Mesendoderm (in vitro differentiated cells): ENCODE measurements at regions not wholly inside any gene's neighbourhood (a gene's known extent, or its start where the extent isn't known, plus 50 kb on each side); places are given as distances from the start of the nearest gene placed in this dataset.

ENCODE experiments used
- DNase-seq: peaks from one replicate; pipeline ENCODE4 v3.0.0; 2013
- H2AK5ac ChIP-seq: 2 replicates; pipeline ENCODE4 v1.6.1; 2013; ENCODE audit warnings: low read length, inconsistent platforms
- H2BK120ac ChIP-seq: 2 replicates; pipeline ENCODE4 v1.6.1; 2013; ENCODE audit warnings: low read depth, mild to moderate bottlenecking, low read length, moderate library complexity, mixed read lengths
- H2BK15ac ChIP-seq: replicated peaks from 2 replicates; pipeline ENCODE4 v1.6.1; 2013; ENCODE audit warnings: low read depth, mild to moderate bottlenecking, moderate library complexity
- H2BK5ac ChIP-seq: 2 replicates; pipeline ENCODE4 v1.6.1; 2013; ENCODE audit warnings: low read length, inconsistent platforms
- H3K18ac ChIP-seq: 2 replicates; pipeline ENCODE4 v1.6.1; 2013; ENCODE audit warnings: mild to moderate bottlenecking, low read length, mixed read lengths
- H3K23ac ChIP-seq: one replicate; pipeline ENCODE4 v1.6.1; 2013; ENCODE audit warnings: low read length
- H3K27ac ChIP-seq: 2 replicates; pipeline ENCODE4 v1.5.1; 2013; ENCODE audit warnings: low read depth, mild to moderate bottlenecking, inconsistent platforms, low read length, moderate library complexity
- H3K27me3 ChIP-seq: 2 replicates; pipeline ENCODE4 v1.6.1; 2013; ENCODE audit warnings: low read length, control low read depth, mild to moderate bottlenecking, inconsistent platforms; ENCODE audit not compliant: insufficient read depth, poor library complexity
- H3K36me3 ChIP-seq: 2 replicates; pipeline ENCODE4 v1.6.1; 2013; ENCODE audit warnings: low read length, inconsistent platforms; ENCODE audit not compliant: control insufficient read depth, insufficient read depth
- H3K4ac ChIP-seq: one replicate; pipeline ENCODE4 v1.6.1; 2013; ENCODE audit warnings: low read depth, mild to moderate bottlenecking, low read length, moderate library complexity
- H3K4me1 ChIP-seq: 2 replicates; pipeline ENCODE4 v1.6.1; 2013; ENCODE audit warnings: low read depth, low read length, inconsistent platforms; ENCODE audit not compliant: control insufficient read depth
- H3K4me2 ChIP-seq: 2 replicates; pipeline ENCODE4 v1.6.1; 2013; ENCODE audit warnings: low read length
- H3K4me3 ChIP-seq: 2 replicates; pipeline ENCODE4 v1.5.1; 2013; ENCODE audit warnings: mild to moderate bottlenecking, low read length
- H3K56ac ChIP-seq: one replicate; pipeline ENCODE4 v1.6.1; 2013; ENCODE audit warnings: low read length
- H3K79me1 ChIP-seq: 2 replicates; pipeline ENCODE4 v1.6.1; 2013; ENCODE audit warnings: low read length, inconsistent platforms
- H3K79me2 ChIP-seq: 2 replicates; pipeline ENCODE4 v1.6.1; 2013; ENCODE audit warnings: mild to moderate bottlenecking, low read length; ENCODE audit not compliant: control insufficient read depth, insufficient read depth
- H3K9ac ChIP-seq: 2 replicates; pipeline ENCODE4 v1.6.1; 2013; ENCODE audit warnings: low read length, inconsistent platforms
- H4K5ac ChIP-seq: one replicate; pipeline ENCODE4 v1.6.1; 2013; ENCODE audit warnings: low read length
- H4K8ac ChIP-seq: one replicate; pipeline ENCODE4 v1.6.1; 2013; ENCODE audit warnings: low read depth, mild to moderate bottlenecking, control low read depth, low read length, moderate library complexity
- WGBS: extraction: QIAGEN DNeasy Blood & Tissue Kit; methylation state at CpG from one replicate; pipeline ENCODE4 v1.1.7; 2013; ENCODE audit warnings: low lambda C conversion rate, missing lambda C conversion rate; ENCODE audit not compliant: insufficient coverage; ENCODE audit errors: extremely low coverage; 5-methylcytosine and 5-hydroxymethylcytosine counted together

- Histone ChIP-seq H3K9ac (no peak overlapping the region), H3K4me1 (no peaks in the 10 kb centered on the region), H2BK5ac (no peak overlapping the region), H3K79me2 (no peaks in the 10 kb centered on the region), H2AK5ac (no peak overlapping the region), H3K18ac (no peak overlapping the region), H3K36me3 (no peaks in the 10 kb centered on the region), H3K27ac (no peak overlapping the region), H3K56ac (no peak overlapping the region), H3K4me2 (no peak overlapping the region), H3K23ac (no peak overlapping the region), H4K8ac (no peak overlapping the region), H2BK15ac (no peak overlapping the region), H3K79me1 (no peaks in the 10 kb centered on the region), H2BK120ac (no peak overlapping the region), H3K4ac (no peak overlapping the region), H3K4me3 (no peak overlapping the region), H4K5ac (no peak overlapping the region), H3K27me3 (no peaks in the 10 kb centered on the region)
- no peak for DNase-seq
- WGBS = no CpG with 5 or more reads among the region's 3 CpGs
Measured at GRCh38 chr20:52757411-52757810, 214.7 kb upstream of the TSHZ2 start.

- Histone ChIP-seq H3K4me1 (no peaks in the 10 kb centered on the region), H3K36me3 (no peaks in the 10 kb centered on the region), H3K79me2 (no peaks in the 10 kb centered on the region), H3K56ac (no peak overlapping the region), H3K4me3 (no peak overlapping the region), H4K8ac (no peak overlapping the region), H3K18ac (no peak overlapping the region), H3K79me1 (no peaks in the 10 kb centered on the region), H2BK120ac (no peak overlapping the region), H2BK15ac (no peak overlapping the region), H2AK5ac (no peak overlapping the region), H3K27ac (no peak overlapping the region), H3K27me3 (no peaks in the 10 kb centered on the region), H2BK5ac (no peak overlapping the region), H3K23ac (no peak overlapping the region), H3K4me2 (no peak overlapping the region), H3K4ac (no peak overlapping the region), H3K9ac (no peak overlapping the region), H4K5ac (no peak overlapping the region)
- WGBS = no CpG with 5 or more reads among the region's 1 CpG
- no peak for DNase-seq
Measured at GRCh38 chr20:52755744-52756143, 216.4 kb upstream of the TSHZ2 start.

GRCh38 chr20:52754366-52754765 lies 217.8 kb upstream of the TSHZ2 start:
- Histone ChIP-seq H3K4me2 (no peak overlapping the region), H2BK15ac (no peak overlapping the region), H2AK5ac (no peak overlapping the region), H3K79me2 (no peaks in the 10 kb centered on the region), H2BK5ac (no peak overlapping the region), H3K79me1 (no peaks in the 10 kb centered on the region), H3K4me3 (no peak overlapping the region), H3K23ac (no peak overlapping the region), H3K18ac (no peak overlapping the region), H3K9ac (no peak overlapping the region), H2BK120ac (no peak overlapping the region), H3K4me1 (no peaks in the 10 kb centered on the region), H4K8ac (no peak overlapping the region), H3K56ac (no peak overlapping the region), H3K36me3 (no peaks in the 10 kb centered on the region), H3K27ac (no peak overlapping the region), H3K27me3 (no peaks in the 10 kb centered on the region), H3K4ac (no peak overlapping the region), H4K5ac (no peak overlapping the region)
- no peak for DNase-seq

GRCh38 chr20:52752023-52752422 lies 220.1 kb upstream of the TSHZ2 start:
- H3K27me3 ChIP-seq = no peaks in the 10 kb centered on the region
- H2BK15ac ChIP-seq = no peak overlapping the region
- no peak overlapping the region for H3K4ac ChIP-seq
- H3K79me2 ChIP-seq = no peaks in the 10 kb centered on the region
- H4K5ac ChIP-seq = no peak overlapping the region
- no CpG with 5 or more reads among the region's 5 CpGs for WGBS
- H2AK5ac ChIP-seq = no peak overlapping the region
- no peaks in the 10 kb centered on the region for H3K36me3 ChIP-seq
- H3K9ac ChIP-seq = no peak overlapping the region
- no peak overlapping the region for H3K27ac ChIP-seq
- no peak overlapping the region for H3K4me3 ChIP-seq
- H3K79me1 ChIP-seq = no peaks in the 10 kb centered on the region
- H2BK5ac ChIP-seq = no peak overlapping the region
- no peak overlapping the region for H3K56ac ChIP-seq
- H3K23ac ChIP-seq = no peak overlapping the region
- no peaks in the 10 kb centered on the region for H3K4me1 ChIP-seq
- no peak for DNase-seq
- H3K4me2 ChIP-seq = no peak overlapping the region
- H3K18ac ChIP-seq = no peak overlapping the region
- no peak overlapping the region for H4K8ac ChIP-seq
- no peak overlapping the region for H2BK120ac ChIP-seq

GRCh38 chr20:52751571-52751970 lies 220.6 kb upstream of the TSHZ2 start:
- Histone ChIP-seq H3K4me2 (no peak overlapping the region), H2BK15ac (no peak overlapping the region), H2AK5ac (no peak overlapping the region), H3K4ac (no peak overlapping the region), H3K79me2 (no peaks in the 10 kb centered on the region), H2BK120ac (no peak overlapping the region), H2BK5ac (no peak overlapping the region), H3K9ac (no peak overlapping the region), H3K27me3 (no peaks in the 10 kb centered on the region), H4K5ac (no peak overlapping the region), H3K4me3 (no peak overlapping the region), H3K79me1 (no peaks in the 10 kb centered on the region), H3K56ac (no peak overlapping the region), H3K23ac (no peak overlapping the region), H3K4me1 (no peaks in the 10 kb centered on the region), H4K8ac (no peak overlapping the region), H3K27ac (no peak overlapping the region), H3K36me3 (no peaks in the 10 kb centered on the region), H3K18ac (no peak overlapping the region)
- WGBS = no CpG with 5 or more reads among the region's 3 CpGs
- DNase-seq = no peak

- Histone ChIP-seq H3K4me3 (no peak overlapping the region), H3K27me3 (no peaks in the 10 kb centered on the region), H2AK5ac (no peak overlapping the region), H4K8ac (no peak overlapping the region), H3K23ac (no peak overlapping the region), H3K4me1 (no peaks in the 10 kb centered on the region), H3K4ac (no peak overlapping the region), H3K79me1 (no peaks in the 10 kb centered on the region), H2BK15ac (no peak overlapping the region), H3K4me2 (no peak overlapping the region), H4K5ac (no peak overlapping the region), H2BK5ac (no peak overlapping the region), H3K18ac (no peak overlapping the region), H3K56ac (no peak overlapping the region), H3K79me2 (no peaks in the 10 kb centered on the region), H2BK120ac (no peak overlapping the region), H3K9ac (no peak overlapping the region), H3K27ac (no peak overlapping the region), H3K36me3 (no peaks in the 10 kb centered on the region)
- no peak for DNase-seq
- WGBS = no CpG with 5 or more reads among the region's 5 CpGs
Measured at GRCh38 chr20:52749938-52750337, 222.2 kb upstream of the TSHZ2 start.
